PC-9 (cell line): ENCODE measurements at regions not wholly inside any gene's neighbourhood (a gene's known extent, or its start where the extent isn't known, plus 50 kb on each side); places are given as distances from the start of the nearest gene placed in this dataset.

Experiments used
- BruUV-seq: library from RNA; stranded (reverse); fragments of 400-500 nt; replicated peaks from 2 replicates; lab custom pipeline; 2021; lab: Mats Ljungman, UMichigan
- CTCF ChIA-PET: fragments of 300-600 bp; sonication (Branson Sonifier 250); formaldehyde crosslinking; loops from one replicate; lab custom pipeline; 2022; ENCODE audit warnings: antibody characterized with exemption; lab: Charles Lee
- POLR2A ChIA-PET: fragments of 300-600 bp; sonication (Branson Sonifier 250); formaldehyde crosslinking; loops from one replicate; lab custom pipeline; 2022; ENCODE audit warnings: antibody characterized with exemption; ENCODE audit not compliant: unreplicated experiment; lab: Charles Lee
- DNase-seq, 2 experiments: peaks; one replicate each; pipeline versions ENCODE4 v3.0.0 to v3.0.0-alpha.2; 2015 to 2022; ENCODE audit warnings: mixed read lengths in 1 of 2
- H2AFZ ChIP-seq: fragments of 200-600 bp; sonication (generic); 2 replicates; pipeline ENCODE4 v1.8.1; 2017; ENCODE audit warnings: antibody characterized with exemption
- H3F3A ChIP-seq: fragments of 200-600 bp; sonication (generic); 2 replicates; pipeline ENCODE4 v1.8.1; 2017; ENCODE audit warnings: antibody characterized with exemption, mild to moderate bottlenecking, low read depth; ENCODE audit not compliant: insufficient read depth
- H3K27ac ChIP-seq: fragments of 200-600 bp; sonication (generic); 2 replicates; pipeline ENCODE4 v1.6.1; 2016; ENCODE audit warnings: mixed run types
- H3K27me3 ChIP-seq: fragments of 200-600 bp; sonication (generic); 2 replicates; pipeline ENCODE4 v1.6.1; 2016; ENCODE audit warnings: low read depth, mixed run types; ENCODE audit not compliant: insufficient read depth
- H3K36me3 ChIP-seq: fragments of 200-600 bp; sonication (generic); 2 replicates; pipeline ENCODE4 v1.6.1; 2016; ENCODE audit warnings: low read depth, mixed run types
- H3K4me1 ChIP-seq: fragments of 200-600 bp; sonication (generic); replicated peaks from 2 replicates; pipeline ENCODE4 v1.6.1; 2016; ENCODE audit warnings: mixed run types; ENCODE audit not compliant: insufficient read depth
- H3K4me2 ChIP-seq: fragments of 200-600 bp; sonication (generic); 2 replicates; pipeline ENCODE4 v1.6.1; 2017; ENCODE audit warnings: mixed run types
- H3K4me3 ChIP-seq: fragments of 200-600 bp; sonication (generic); 2 replicates; pipeline ENCODE4 v1.6.1; 2016; ENCODE audit warnings: mixed run types
- H3K79me2 ChIP-seq: fragments of 200-600 bp; sonication (generic); 2 replicates; pipeline ENCODE4 v1.6.1; 2017; ENCODE audit warnings: low read depth, mixed run types
- H3K9me2 ChIP-seq: fragments of 200-600 bp; sonication (generic); 2 replicates; pipeline ENCODE4 v1.8.1; 2017; ENCODE audit warnings: mild to moderate bottlenecking; ENCODE audit not compliant: insufficient read depth
- H3K9me3 ChIP-seq: fragments of 200-600 bp; sonication (generic); 2 replicates; pipeline ENCODE4 v1.8.1; 2016; ENCODE audit warnings: low read depth; ENCODE audit not compliant: insufficient read depth
- H4K20me1 ChIP-seq: fragments of 200-600 bp; sonication (generic); 2 replicates; pipeline ENCODE4 v1.8.1; 2017; ENCODE audit not compliant: insufficient read depth
- CTCF ChIP-seq: fragments of 200-600 bp; sonication (generic); conservative IDR thresholded peaks from 2 replicates; pipeline ENCODE4 v1.6.1; 2017; ENCODE audit warnings: mixed run types, antibody characterized with exemption, mild to moderate bottlenecking, moderate library complexity
- EZH2 ChIP-seq: fragments of 200-600 bp; sonication (generic); IDR thresholded peaks from 2 replicates; pipeline ENCODE4 v1.8.0; 2017; ENCODE audit warnings: antibody characterized with exemption, low read depth
- intact Hi-C: fragments of 100-400 bp; cut with micrococcal nuclease; formaldehyde crosslinking; loops from one replicate; pipeline ENCODE4 v1.10.0; 2022; ENCODE audit not compliant: unreplicated experiment

GRCh38 chr10:63749915-63750314 lies 228.7 kb downstream of the REEP3 start:
- Histone ChIP-seq H3K4me1 (no peaks in the 10 kb centered on the region), H3K36me3 (no peaks in the 10 kb centered on the region), H3K27me3 (no peaks in the 10 kb centered on the region), H3K4me2 (no peak overlapping the region), H3K4me3 (no peak overlapping the region), H3K79me2 (no peaks in the 10 kb centered on the region), H3K9me2 (no peaks in the 10 kb centered on the region), H2AFZ (no peak overlapping the region), H3F3A (no peaks in the 10 kb centered on the region), H4K20me1 (no peaks in the 10 kb centered on the region), H3K27ac (no peak overlapping the region), H3K9me3 (no peaks in the 10 kb centered on the region)
- no TSS peak for BruUV-seq
- CTCF ChIA-PET = no interaction called here
- DNase-seq = no peak
- POLR2A ChIA-PET = no interaction called here
- intact Hi-C loops = no loop called here
- TF ChIP-seq CTCF = no peak
- no peak for TF ChIP-seq EZH2

GRCh38 chr10:63751836-63752235 lies 230.6 kb downstream of the REEP3 start:
- Histone ChIP-seq H3K9me3 (no peaks in the 10 kb centered on the region), H3K4me1 (no peaks in the 10 kb centered on the region), H3F3A (no peaks in the 10 kb centered on the region), H3K4me2 (no peak overlapping the region), H3K4me3 (no peak overlapping the region), H3K27me3 (no peaks in the 10 kb centered on the region), H3K27ac (no peak overlapping the region), H3K36me3 (no peaks in the 10 kb centered on the region), H3K9me2 (no peaks in the 10 kb centered on the region), H2AFZ (no peak overlapping the region), H3K79me2 (no peaks in the 10 kb centered on the region), H4K20me1 (no peaks in the 10 kb centered on the region)
- BruUV-seq = no TSS peak
- intact Hi-C loops = no loop called here
- no peak for DNase-seq
- ChIA-PET POLR2A (no interaction called here), CTCF (no interaction called here)
- TF ChIP-seq EZH2 = no peak
- no peak for TF ChIP-seq CTCF

- H3F3A ChIP-seq = no peaks in the 10 kb centered on the region
- no peak overlapping the region for H3K27ac ChIP-seq
- peaks cover 3% of the 10 kb centered on the region; the same call in 1 of the 2 replicates for H3K4me1 ChIP-seq
- no peaks in the 10 kb centered on the region for H3K36me3 ChIP-seq
- no peaks in the 10 kb centered on the region for H3K79me2 ChIP-seq
- ChIA-PET POLR2A (no interaction called here), CTCF (interaction anchor here (0.9 kb wide), 1 partner anchor 593 kb away, joined by 3 read pairs; no protein-coding TSS in a partner anchor)
- H3K4me2 ChIP-seq = no peak overlapping the region
- H3K9me3 ChIP-seq = no peaks in the 10 kb centered on the region
- H2AFZ ChIP-seq = no peak overlapping the region
- H3K27me3 ChIP-seq = no peaks in the 10 kb centered on the region
- no peaks in the 10 kb centered on the region for H4K20me1 ChIP-seq
- intact Hi-C loops = no loop called here
- TF ChIP-seq CTCF = no peak
- no peak for TF ChIP-seq EZH2
- DNase-seq = no peak
- BruUV-seq = no TSS peak
- H3K9me2 ChIP-seq = no peaks in the 10 kb centered on the region
- no peak overlapping the region for H3K4me3 ChIP-seq
Measured at GRCh38 chr10:63752318-63752717, 231.1 kb downstream of the REEP3 start.
